ENCODE measurements at regions not wholly inside any gene's neighbourhood (a gene's known extent, or its start where the extent isn't known, plus 50 kb on each side); places are given as distances from the start of the nearest gene placed in this dataset.

DNA sequence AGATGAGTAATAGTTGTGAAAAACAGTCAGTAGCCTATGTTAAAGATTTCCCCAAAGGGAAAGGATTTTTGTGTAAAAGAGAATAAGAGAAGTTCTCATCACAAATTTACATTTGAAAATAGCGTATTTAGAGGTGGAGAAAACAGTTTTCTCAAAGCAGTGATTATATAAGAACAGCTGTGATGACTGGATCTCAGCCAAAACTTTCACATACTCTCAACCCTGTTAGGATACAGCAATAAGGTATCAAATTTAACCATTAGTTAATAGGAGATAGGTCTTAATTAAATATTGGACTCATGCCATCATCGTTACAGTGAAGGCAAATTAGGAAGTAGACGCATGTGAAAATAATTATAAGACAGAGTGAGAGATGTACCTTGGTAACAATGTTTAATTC, 622.7 kb downstream of the PCDH18 start:
- TF ChIP-seq CTCF (IDR thresholded peaks at IDR 0.05; ENCODE audit: low read depth, low read length, poor library complexity, severe bottlenecking) (no peak), EZH2phosphoT487 (IDR thresholded peaks at IDR 0.05; ENCODE audit: borderline replicate concordance, low read length) (no peak)
